ENCODE measurements at regions not wholly inside any gene's neighbourhood (a gene's known extent, or its start where the extent isn't known, plus 50 kb on each side); places are given as distances from the start of the nearest gene placed in this dataset.

- no peak for DNase-seq
Observed at GRCh38 chr13:105602956-105603670, 932.3 kb downstream of the EFNB2 start.

- DNase-seq: no peak
Observed at GRCh38 chr13:105599477-105600037, 935.9 kb downstream of the EFNB2 start.

- no peak for DNase-seq
Observed at GRCh38 chr13:105598529-105598928, 936.9 kb downstream of the EFNB2 start.

- DNase-seq: no peak
Observed at GRCh38 chr13:105597573-105597972, 937.9 kb downstream of the EFNB2 start.

GRCh38 chr13:105595471-105595870, 940.0 kb downstream of the EFNB2 start:
- no peak for DNase-seq

- DNase-seq: no peak
Observed at GRCh38 chr13:105591277-105591676, 944.2 kb downstream of the EFNB2 start.

GRCh38 chr13:105587786-105588185, 947.7 kb downstream of the EFNB2 start:
- DNase-seq: no peak

- DNase-seq: no peak
Observed at GRCh38 chr13:105579821-105580710, 955.4 kb downstream of the EFNB2 start.

- DNase-seq: no peak
Observed at GRCh38 chr13:105573136-105573535, 962.3 kb downstream of the EFNB2 start.

GRCh38 chr13:105572401-105572800, 963.1 kb downstream of the EFNB2 start:
- no peak for DNase-seq

- DNase-seq: no peak
Observed at GRCh38 chr13:105569816-105570215, 965.6 kb downstream of the EFNB2 start.

- DNase-seq: no peak
Observed at GRCh38 chr13:105567951-105568525, 967.4 kb downstream of the EFNB2 start.

- DNase-seq: no peak
Observed at GRCh38 chr13:105565136-105565727, 970.2 kb downstream of the EFNB2 start.

- no peak for DNase-seq
Observed at GRCh38 chr13:105552078-105552477, 983.4 kb downstream of the EFNB2 start.

- DNase-seq: no peak
Observed at GRCh38 chr13:105547851-105548250, 987.6 kb downstream of the EFNB2 start.

- no peak for DNase-seq
Observed at GRCh38 chr13:105545811-105546210, 989.7 kb downstream of the EFNB2 start.

- no peak for DNase-seq
Observed at GRCh38 chr13:105543742-105544141, 991.7 kb downstream of the EFNB2 start.

- DNase-seq: no peak
Observed at GRCh38 chr13:105541565-105541964, 993.9 kb downstream of the EFNB2 start.

- peak; percentile 22 for DNase-seq
Observed at GRCh38 chr13:105538346-105538745, 997.1 kb downstream of the EFNB2 start.

- DNase-seq: no peak
Observed at GRCh38 chr13:105537113-105537512, 998.3 kb downstream of the EFNB2 start.

- no peak for DNase-seq
Observed at GRCh38 chr13:105530468-105530867, 1005.0 kb downstream of the EFNB2 start.

GRCh38 chr13:105527127-105527526, 1008.3 kb downstream of the EFNB2 start:
- no peak for DNase-seq

Data from renal pelvis (tissue), 1 donor.